Right forelimb (tissue), 1 donor: ENCODE measurements at regions not wholly inside any gene's neighbourhood (a gene's known extent, or its start where the extent isn't known, plus 50 kb on each side); places are given as distances from the start of the nearest gene placed in this dataset.
"Not testable (repeated sequence)": the region's sequence is repeated elsewhere in the genome, so short reads cannot be mapped to it uniquely, and the experiment has no call there.

Experiments used
- DNase-seq: peaks from one replicate; pipeline ENCODE4 v3.0.0-alpha.2; 2018

DNA sequence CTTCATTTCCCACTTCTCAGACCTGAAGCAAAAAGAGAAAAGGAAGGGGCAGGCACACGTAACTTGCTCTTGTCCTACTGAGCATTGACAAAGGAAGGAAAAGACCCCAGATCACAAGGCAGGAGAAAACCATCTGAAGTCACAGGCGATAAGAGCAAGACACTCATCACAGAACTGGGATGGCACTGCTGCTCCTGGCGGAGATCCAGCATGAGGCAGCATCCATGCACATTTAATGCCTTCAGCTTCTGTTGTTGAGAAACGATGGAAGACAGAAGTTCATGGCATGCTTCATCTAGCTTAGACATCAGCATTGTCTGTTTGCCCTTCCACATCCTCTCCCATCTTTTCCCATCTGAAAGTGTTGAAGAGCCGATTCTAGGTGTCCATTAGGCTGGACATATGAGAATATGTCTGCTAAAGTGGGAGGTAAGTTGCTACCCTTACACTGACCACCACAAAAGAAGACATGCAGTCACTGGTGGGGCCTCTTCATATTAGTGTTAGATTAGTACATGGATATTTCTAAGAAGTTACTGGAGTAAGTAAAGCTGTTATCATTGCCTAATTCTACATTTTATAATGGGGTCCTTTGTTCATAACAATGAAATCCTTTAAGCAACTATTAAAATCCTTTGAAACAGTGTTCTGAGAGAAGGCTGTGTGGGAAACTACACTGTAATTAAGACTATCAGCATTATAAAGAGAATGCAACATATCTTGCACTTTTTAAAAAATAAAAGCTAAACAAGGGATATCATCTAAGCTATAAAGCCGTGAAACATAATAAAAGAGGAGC is 618.5 kb downstream of the C6orf118 start:
- DNase-seq = no peak

DNA sequence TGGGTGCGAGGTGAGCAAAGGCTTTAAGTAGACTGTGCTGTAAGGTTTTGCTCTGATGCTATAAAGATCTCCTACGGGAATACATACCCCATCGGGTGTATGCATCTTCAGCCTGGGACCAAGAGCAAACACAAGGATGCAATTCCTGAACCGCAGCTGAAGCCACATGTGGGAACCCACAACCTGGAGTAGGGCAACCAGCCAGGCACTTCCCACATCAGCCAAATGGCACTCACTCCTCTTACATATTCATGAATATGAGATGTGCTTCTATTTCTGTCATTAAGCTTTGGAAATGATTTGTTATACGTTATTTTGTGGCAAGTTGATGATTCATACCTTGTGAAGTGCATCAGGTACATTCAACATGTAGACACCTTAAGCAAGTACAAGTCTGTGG is 619.2 kb downstream of the C6orf118 start:
- DNase-seq = no peak

DNA sequence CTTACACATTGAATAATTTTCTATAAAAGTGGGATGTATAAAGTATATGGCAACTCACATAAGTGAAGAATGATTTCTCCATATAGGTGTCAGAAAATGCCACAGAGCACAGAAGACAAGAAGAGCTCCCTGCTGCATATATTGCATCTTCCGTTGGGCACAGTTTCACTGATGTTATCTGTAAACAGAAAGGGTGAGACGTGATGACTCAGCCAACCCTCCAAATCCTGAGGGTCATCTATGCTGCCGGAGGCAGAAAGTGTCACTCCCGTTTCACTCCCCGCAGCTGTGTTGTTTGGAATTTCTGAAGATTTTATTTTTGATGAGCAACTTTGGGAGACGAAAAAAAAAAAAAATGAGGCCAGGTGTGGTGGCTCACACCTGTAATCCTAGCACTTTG is 644.1 kb downstream of the C6orf118 start:
- no peak for DNase-seq

DNA sequence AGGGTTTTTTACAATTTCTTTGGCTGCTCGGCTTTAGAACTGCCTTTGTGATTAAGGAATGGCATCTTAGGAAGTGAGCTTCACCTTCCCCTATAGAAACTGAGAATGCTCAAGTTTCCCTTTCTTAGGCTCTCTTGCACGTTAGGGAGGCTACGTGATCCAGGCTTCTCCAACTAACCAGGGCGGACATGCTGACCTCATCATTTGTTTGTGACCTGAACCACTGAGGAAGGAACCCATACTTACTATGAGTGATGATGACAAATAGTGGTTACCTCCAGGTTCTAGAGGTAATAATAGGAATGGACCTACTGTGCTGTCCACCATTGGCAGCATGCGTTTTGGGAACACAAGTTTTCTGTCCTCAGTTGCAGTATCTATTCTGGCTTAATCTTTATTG is 645.8 kb downstream of the C6orf118 start:
- no peak for DNase-seq

DNA sequence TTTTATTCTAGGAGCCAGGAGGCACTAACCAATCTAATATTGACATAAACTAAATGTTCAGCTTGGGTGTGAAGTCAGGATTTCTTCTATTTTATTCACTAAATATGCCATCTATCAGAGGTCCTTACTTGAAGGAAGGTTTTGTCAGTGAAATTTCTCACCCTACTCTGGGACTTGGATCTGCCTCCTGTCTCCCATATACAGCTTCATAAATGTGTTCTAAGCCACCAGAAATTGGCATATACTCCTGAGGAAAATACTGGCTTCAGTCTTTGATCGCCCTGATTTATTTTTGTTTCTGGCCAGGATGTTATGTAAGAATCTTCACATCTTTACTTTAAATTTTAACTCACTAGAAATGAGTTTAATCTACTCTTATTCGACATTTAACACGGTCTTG is 647.7 kb downstream of the C6orf118 start:
- no peak for DNase-seq

DNA sequence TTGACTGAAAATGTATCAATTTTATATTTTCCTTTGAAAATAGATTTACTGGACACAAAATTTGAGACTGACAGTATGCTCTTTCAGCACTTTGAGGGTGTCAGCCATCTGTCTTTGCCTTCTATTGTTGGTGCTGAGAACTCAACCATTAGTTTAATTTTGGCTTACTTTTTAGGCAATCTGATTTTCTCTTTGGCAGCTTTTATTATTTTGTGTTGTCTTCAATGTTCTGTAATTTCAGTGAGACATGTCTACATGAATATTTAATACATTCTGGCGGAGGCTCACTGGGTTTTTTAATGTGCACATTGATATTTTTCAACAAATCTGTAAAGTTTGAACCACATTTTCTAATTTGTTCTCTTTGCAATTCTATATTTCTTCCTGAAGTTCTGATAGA is 648.6 kb downstream of the C6orf118 start:
- DNase-seq = no peak

DNA sequence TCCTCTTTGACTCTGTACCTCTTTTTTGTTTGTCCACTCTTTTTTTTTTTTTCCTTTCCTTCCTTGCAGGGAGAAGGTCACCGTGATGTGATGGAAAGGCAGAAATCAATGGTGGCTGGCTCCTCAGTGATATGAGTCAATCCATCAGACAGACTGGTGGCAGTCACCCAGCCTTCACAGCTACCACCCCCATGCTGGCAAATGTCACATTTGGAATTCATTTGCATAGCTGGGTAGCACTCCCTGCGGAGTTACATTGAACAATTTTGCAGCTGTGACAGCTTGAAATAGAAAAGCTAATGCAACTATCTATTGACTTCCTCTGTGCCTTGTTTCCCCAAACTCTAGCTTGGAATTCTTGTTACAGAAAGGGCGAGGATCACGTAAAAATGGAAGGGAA is 668.4 kb downstream of the C6orf118 start:
- DNase-seq = no peak

DNA sequence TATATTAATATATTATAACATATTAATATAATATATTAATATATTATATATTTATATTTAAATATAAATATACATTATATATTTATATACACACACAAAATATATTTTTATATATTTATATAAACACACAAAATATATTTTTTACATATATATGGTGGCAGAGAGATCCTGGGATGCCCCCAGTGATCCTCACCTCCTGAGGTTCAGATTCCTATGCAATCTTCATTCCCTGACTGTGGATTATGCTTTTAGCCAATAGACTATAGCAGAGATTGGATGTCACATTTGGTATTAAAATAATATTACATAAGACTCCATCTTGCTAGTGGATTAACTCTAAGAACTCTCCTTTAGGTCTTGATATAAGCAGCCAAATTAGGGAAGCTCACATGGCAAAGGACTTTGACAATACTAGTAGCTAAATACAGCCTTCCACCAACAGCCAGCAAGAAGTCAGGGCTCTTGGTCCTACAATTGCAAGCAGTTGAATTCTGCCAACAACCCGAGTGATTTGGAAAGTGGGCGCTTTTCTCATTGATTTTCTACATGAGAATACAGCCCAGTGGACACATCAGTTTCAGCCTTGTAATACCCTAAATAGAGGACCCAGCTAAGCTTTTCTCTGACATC is 681.0 kb downstream of the C6orf118 start:
- no peak for DNase-seq

DNA sequence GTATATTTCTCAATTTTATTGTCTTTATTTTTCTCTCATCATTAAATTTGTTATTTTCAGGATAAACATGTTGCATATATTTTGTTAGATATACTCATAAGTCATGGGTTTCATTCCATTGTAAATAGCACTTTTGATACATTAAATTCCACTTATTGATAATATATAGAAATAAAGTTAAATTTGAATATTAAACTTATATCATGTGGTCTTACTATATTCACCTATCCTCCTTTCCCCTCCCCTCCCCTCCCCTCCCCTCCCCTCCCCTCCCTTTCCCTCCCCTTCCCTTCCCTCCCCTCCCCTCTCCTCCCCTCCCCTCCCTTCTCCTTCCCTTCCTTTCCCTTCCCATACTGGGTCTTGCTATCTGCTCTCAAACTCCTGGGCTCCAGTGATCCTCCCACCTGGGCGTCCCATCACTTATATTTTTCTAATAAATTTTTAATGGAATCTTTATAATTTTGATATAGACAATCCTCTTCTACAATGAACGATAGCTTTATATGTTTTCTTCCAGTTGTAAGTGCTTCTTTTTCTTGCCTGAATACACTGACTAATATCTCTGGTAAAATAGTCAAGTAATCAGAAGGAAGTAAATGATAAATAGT is 692.4 kb downstream of the C6orf118 start:
- no peak for DNase-seq

DNA sequence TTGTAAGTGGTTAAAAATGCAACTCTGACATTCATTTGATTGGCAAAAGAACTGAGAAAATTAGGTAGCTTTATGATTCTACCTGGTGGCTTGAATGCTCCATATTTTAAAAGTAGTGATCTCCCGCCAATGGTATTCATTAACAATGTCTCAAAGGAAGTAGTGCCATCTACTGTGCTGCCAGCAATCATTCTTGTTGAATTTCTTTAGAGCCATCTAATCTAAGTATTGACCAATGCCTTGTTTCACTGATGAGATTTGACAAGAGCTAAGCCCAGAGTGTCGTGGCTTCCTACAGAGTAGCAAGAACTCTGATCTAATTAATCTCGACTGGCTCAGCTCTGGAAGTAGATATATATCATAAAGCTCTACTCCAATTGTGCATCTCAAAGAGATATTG is 696.7 kb downstream of the C6orf118 start:
- DNase-seq = no peak

DNA sequence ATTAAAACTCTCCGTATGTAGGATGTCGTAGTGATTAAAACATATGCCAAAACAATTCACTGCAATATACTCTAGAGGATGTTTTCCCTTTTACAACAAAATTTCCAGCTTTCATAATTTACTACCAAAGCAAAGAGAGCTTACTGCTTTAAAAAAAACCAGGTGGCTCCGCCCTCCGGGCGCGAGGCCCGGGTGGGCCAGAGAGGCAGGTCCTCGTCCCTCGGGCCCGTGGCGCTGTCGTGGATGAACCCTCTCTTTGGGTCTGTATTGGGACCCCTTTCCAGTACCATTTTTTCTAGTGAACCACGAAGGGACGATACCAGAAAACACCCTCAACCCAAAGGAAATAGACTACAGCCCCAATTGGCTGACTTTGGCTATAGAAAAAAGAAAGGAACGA is 698.5 kb downstream of the C6orf118 start:
- DNase-seq = not testable (repeated sequence)

DNA sequence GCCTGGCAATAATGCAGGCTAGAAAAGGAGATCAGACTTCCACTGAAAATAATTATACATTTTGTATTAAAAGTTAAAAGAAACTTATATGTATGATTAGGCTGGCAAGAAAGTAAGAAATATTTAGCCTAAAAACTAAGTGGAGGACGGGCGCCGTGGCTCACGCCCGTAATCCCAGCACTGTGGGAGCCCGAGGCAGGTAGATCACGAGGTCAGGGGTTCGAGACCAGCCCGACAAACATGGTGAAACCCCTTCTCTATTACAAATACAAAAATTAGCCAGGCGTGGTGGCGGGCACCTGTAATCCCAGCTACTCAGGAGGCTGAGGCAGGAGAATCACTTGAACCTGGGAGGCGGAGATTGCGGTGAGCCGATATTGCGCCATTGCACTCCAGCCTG is 707.0 kb downstream of the C6orf118 start:
- not testable (repeated sequence) for DNase-seq

DNA sequence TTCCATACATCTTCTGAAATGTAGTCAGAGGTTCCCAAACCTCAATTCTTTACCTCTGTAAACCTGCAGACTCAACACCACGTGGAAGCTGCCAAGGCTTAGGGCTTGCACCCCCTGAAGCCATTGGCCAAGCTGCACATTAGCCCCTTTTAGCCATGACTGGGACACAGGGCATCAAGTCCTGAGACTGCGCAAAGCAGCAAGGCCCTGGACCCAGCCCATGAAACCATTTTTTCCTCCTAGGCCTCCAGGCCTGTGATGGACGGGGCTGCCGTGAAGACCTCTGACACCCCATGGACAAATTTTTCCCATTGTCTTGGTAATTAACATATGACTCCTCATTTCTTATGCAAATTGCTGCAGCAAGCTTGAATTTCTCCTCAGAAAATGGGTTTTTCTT is 727.8 kb downstream of the C6orf118 start:
- no peak for DNase-seq

DNA sequence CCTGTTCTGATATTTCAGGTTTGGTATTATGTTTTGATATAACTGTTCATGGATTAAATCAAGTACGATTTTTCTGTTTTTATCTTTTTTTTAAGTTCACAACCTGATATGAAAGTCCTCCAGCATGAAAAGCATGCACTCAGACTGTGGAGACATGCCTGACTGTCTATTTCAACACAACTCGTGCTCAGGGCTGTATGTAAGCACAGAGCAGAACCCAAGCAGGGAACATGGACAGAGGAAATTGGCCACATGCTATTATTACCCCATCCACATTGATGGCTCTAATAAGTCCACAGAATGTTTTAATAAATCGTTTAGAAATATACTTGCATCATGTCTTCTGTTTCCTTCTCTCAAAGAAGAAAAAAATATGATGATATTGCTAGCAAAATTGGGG is 730.4 kb downstream of the C6orf118 start:
- no peak for DNase-seq

DNA sequence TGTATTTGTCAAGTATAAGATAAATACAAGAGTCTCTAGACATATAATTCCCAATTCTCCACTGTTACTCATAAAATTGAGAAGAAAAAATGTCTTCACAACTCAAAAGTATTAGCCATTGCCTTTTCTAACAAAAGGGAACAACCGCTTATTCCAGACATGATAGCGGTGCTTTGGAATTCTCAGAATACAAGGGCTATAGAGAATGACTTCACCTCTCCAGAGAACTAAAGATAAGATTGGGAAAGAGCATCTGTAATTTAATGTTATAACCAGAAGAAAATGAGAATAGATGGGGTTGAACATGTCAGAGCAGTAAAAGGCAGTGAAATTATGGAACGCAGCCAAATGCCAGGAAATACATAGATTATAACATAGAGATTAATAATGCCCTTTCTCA is 730.8 kb downstream of the C6orf118 start:
- no peak for DNase-seq

DNA sequence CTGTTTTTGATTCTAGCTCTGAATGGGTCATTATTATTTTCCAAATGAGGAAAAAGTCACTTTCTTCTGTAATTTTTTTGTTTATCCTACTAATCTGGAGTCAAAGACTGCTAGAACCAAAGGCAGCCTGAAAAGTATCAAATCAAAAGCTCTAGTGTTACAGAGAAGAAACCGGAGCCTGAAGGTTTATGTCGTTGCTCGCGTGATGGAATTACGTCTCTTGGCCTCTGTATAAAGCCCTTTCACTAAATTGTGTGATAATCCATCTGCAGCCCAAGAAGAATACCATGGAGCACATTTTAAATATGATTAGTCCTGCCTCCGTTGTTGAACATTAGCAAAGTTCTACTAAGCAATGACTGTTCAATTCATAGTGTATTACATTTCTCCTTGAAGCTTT is 738.6 kb downstream of the C6orf118 start:
- no peak for DNase-seq

DNA sequence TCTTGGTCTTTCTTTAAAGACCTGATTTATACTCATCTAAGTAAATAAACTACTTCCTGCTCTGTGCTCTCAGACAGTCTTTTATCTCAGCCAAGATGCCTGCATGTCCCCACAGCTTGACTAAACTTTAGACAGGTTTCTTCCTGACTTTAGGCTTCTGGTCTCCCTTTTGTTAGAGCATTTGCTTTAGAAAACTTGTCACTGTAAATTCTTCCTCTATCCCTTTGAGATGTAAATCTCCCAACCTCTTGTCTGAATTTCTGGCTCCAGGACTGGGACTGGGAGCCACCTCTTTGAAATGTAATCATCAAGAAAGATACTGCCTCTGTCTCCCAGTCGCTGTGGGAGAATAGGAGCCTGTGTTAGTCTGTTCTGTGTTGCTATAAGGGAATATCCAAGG is 739.9 kb downstream of the C6orf118 start:
- no peak for DNase-seq

DNA sequence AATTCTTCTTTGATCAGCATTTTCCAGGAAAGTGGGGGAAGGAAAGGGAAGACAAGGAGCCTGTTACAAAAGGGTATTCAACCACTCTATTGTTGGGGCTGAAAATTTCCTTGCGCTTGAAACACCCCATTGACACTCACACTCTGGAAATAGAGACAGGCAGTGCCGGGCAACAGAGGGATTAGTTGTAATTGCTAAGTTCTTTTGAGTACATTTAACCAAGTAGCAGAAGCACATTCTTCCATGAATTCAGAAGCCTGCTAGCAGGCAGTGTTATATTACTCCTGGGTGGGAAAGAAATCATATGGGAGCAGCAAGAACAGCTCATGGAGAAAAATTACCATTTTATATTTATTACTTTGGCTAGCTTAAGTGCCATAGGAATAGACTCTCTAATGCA is 745.5 kb downstream of the C6orf118 start:
- DNase-seq = no peak

DNA sequence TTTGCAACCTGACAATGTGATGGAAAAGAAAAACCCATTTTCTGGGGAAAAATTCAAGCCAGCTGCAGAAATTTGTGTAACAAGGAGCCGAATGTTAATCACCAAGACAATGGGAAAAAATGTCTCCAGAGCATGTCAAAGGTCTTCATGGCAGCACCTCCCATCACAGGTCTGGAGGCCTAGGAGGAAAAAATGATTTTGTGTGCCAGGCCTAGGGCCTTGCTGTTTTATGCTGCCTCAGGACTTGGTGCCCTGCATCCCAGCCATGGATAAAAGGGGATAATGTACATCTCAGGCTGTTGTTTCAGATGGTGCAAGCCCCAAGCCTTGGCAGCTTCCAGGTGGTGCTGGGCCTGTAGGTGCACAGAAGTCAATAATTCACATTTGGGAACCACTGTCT is 747.7 kb downstream of the C6orf118 start:
- no peak for DNase-seq

DNA sequence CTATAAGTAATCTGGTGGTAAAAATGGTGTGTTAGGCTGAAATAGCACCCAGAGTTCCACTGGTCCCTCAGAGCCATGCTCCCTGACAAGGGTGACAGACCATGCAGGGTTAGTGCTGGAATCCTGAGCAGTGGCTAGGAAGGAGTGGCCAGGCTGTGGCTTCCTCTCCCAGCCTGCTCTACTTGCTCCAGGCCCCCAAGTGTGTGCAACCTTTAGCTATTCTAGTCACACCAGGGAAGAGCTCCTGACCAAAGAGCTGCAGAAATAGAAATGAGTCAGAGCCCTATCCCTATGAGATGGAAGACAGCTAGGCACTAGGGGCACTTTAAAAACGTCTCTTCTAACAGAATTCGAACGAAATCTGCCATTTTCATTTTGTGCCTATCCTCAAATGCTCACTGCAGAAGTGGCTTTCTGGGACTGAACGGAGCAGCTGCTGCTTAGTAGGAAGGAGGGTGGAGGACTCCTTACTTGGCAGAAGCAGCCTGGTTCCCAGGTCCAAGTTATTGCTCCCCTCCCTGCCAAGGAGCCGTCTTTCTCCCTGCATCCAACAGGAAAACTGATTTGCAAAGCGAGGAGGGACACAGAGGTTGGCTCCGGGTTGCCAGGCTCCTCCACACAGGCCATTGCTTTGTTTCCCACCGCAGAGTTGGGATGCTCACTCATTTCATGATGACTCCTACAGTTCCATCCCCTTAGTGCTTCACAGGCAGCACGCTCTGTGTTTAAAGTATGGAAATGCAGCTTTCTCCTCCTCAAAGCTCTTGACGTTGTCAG is 754.5 kb downstream of the C6orf118 start:
- no peak for DNase-seq

DNA sequence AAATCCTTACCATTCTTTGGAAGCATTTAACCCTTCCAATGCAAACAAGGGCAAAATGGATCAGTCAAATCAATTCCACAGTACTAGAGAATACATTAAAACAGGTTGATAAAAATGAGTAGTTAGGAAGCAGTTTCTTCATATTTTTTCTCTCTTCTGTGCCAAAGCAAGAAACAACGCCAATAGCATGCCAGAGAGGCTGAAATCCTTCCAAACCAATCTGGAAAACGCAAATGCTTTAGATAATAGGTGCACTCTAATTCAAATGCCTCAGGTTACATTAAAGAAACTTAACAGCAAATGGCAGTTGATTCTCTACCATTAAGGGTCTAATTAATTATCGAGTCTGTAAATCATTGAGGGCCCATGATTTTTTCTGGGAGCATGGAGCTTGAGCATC is 755.2 kb downstream of the C6orf118 start:
- no peak for DNase-seq

DNA sequence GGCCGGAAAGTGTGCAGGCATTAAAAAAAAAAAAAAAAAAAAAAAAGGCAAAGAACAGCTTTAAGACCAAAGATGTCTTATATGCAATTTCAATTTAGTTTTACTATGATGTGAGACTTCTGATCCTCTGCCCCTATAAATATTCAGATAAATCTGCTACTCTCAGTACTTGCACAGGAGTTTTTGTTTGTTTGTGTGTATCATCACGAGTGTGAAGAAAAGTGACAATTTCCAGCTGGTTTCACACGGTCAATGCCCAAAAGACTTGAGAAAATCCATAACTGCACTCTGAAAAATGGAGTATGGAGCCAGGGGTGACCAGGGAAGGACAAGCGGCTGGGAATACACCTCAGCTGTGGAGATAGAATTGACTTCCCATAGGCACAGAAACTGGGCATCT is 757.7 kb downstream of the C6orf118 start:
- no peak for DNase-seq

DNA sequence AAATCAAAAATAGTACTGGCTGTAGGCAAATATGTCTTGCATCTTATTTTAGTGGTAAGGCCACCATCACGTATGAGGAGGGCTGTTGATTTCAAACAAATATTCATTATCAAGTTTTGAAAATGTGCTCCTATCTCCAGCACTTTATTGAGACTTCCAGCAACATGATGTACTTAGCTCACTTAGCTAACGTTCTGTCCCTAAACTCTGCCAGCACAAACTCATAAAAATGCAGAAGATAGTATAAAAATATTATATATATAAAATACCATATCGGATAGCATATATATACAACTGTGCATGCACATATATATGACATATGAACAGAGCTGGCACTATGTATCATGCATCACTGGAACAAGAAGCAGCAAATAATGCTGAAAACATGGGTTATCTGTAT is 762.3 kb downstream of the C6orf118 start:
- no peak for DNase-seq

DNA sequence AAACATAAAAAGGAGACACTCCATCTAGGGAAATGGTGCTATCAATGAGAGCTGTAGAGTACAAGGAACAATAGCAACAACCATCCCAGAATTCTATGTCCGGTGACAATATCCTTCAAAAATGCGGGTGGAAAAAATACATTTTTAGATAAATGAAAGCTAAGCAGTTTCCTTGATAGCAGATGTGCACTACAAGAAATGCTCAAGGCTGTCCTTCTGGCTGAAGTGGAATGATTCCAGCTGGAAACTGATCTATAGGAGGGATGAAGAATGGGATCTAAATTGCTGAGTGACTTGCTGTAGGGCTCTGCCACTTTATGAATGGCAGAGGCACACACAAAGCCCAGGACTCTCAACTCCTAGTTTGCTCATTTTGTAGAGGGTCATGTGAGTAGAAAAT is 763.1 kb downstream of the C6orf118 start:
- no peak for DNase-seq
